Thoracic aorta (tissue), 2 donors: ENCODE measurements at regions not wholly inside any gene's neighbourhood (a gene's known extent, or its start where the extent isn't known, plus 50 kb on each side); places are given as distances from the start of the nearest gene placed in this dataset.

Experiments used
- ATAC-seq: fragments of 150-250 bp; one replicate; pipeline ENCODE4 v1.8.0; 2017; ENCODE audit warnings: low read depth; ENCODE audit not compliant: insufficient number of reproducible peaks, low FRiP score
- DNase-seq: peaks from one replicate; pipeline ENCODE4 v3.0.0-alpha.2; 2020; ENCODE audit warnings: low spot score
- H3K27ac ChIP-seq, 2 donors: fragments of 200-600 bp; sonication (generic); 1 replicate in 1 of 2; 2 replicates in 1 of 2; pipeline ENCODE4 v1.5.1; 2016; ENCODE audit warnings: mild to moderate bottlenecking in 2 of 2, moderate library complexity in 2 of 2
- H3K27me3 ChIP-seq: fragments of 200-600 bp; sonication (generic); replicated peaks from 2 replicates; pipeline ENCODE4 v1.6.0; 2016; ENCODE audit warnings: mild to moderate bottlenecking; ENCODE audit not compliant: insufficient read depth
- H3K36me3 ChIP-seq: fragments of 200-600 bp; sonication (generic); one replicate; pipeline ENCODE4 v1.5.1; 2016
- H3K4me1 ChIP-seq, 2 donors: fragments of 200-600 bp; sonication (generic); 1 replicate in 1 of 2; 2 replicates in 1 of 2; pipeline versions ENCODE4 v1.5.1 to v1.6.0; 2016; ENCODE audit warnings: low read depth in 2 of 2, mild to moderate bottlenecking in 1 of 2; ENCODE audit not compliant: control insufficient read depth in 1 of 2
- H3K4me3 ChIP-seq: fragments of 200-600 bp; sonication (generic); 2 replicates; pipeline ENCODE4 v1.5.1; 2016; ENCODE audit warnings: mild to moderate bottlenecking
- H3K9me3 ChIP-seq: fragments of 200-600 bp; sonication (generic); 2 replicates; pipeline ENCODE4 v1.5.1; 2016
- TF ChIP-seq, protein P1 (sequence below): fragments of 200-600 bp; sonication (generic); IDR thresholded peaks from one replicate; pipeline ENCODE4 v1.5.1; 2019; ENCODE audit warnings: antibody characterized with exemption

DNA sequence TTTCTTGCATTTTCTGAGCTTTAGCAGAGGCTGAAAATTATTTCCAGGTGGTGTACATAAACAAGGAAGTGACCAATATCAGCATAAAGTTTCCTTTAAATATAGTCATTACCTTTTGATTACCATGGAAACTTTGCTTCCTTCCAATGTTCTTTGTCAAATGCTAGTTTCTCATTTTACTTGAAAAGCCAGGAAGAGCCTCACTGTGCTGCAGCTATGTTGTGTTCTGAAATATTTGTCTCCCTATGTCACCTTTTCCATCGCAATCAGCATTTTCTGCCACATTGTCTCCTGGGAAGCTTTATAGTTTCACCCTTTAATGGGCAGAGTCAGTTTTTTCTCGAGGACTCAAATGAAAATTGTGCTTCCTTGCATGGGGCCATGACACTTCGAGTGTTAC is 496.0 kb downstream of the CDH8 start:
- ATAC-seq (no peak), DNase-seq (no peak)
- H3K4me1 ChIP-seq, result no peaks in the 10 kb centered on the region
- no peak overlapping the region for H3K27ac ChIP-seq
- no peaks in the 10 kb centered on the region for H3K27me3 ChIP-seq
- H3K4me3 ChIP-seq, result no peak overlapping the region
- H3K9me3 ChIP-seq, result no peaks in the 10 kb centered on the region
- H3K36me3 ChIP-seq, result no peaks in the 10 kb centered on the region
- TF ChIP-seq, protein P1, sequence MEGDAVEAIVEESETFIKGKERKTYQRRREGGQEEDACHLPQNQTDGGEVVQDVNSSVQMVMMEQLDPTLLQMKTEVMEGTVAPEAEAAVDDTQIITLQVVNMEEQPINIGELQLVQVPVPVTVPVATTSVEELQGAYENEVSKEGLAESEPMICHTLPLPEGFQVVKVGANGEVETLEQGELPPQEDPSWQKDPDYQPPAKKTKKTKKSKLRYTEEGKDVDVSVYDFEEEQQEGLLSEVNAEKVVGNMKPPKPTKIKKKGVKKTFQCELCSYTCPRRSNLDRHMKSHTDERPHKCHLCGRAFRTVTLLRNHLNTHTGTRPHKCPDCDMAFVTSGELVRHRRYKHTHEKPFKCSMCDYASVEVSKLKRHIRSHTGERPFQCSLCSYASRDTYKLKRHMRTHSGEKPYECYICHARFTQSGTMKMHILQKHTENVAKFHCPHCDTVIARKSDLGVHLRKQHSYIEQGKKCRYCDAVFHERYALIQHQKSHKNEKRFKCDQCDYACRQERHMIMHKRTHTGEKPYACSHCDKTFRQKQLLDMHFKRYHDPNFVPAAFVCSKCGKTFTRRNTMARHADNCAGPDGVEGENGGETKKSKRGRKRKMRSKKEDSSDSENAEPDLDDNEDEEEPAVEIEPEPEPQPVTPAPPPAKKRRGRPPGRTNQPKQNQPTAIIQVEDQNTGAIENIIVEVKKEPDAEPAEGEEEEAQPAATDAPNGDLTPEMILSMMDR, result no peak

DNA sequence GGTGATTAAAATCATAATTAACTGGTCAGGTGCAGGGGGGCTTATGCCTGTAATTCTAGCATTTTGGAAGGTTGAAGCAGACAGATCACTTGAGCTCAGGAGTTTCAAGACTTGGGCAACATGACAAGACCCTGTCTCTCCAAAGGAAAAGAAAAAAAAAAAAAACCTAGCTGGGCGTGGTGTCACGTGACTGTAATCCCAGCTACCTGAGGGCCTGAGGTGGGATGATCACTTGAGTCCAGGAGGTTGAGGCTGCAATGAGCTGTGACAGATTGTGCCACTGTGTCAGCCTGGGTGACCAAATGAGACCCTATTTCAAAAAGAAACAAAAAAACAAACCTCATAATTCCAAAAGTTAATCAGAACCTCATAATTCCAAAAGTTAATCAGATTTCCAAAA is 505.5 kb downstream of the CDH8 start:
- Histone ChIP-seq H3K27ac (no peak overlapping the region), H3K36me3 (no peaks in the 10 kb centered on the region), H3K4me3 (no peak overlapping the region), H3K9me3 (no peaks in the 10 kb centered on the region), H3K4me1 (no peaks in the 10 kb centered on the region), H3K27me3 (no peaks in the 10 kb centered on the region)
- no peak for ATAC-seq
- TF ChIP-seq, protein P1, result no peak
- no peak for DNase-seq

DNA sequence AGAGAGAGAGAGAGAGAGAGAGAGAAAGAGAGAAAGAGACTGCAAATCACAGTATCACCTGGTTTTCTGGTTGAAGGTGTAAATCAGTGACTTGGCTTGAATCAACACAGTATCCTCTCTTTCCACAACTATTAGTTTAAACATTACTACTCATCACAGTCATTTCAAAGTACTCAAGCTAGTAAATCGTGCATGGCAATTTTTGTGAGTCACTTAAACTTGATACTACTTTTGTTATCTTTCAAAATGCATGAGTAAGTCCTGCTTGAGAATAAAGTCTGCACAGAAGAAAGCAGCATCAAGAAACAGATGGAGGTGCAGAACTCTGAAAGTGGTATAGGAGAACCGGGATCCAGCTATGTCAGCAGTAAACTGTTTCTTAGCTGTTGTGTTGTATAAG is 535.4 kb downstream of the CDH8 start:
- TF ChIP-seq, protein P1, result no peak
- no peaks in the 10 kb centered on the region for H3K36me3 ChIP-seq
- H3K9me3 ChIP-seq, result no peaks in the 10 kb centered on the region
- no peaks in the 10 kb centered on the region for H3K27me3 ChIP-seq
- DNase-seq, result no peak
- no peak overlapping the region for H3K27ac ChIP-seq
- H3K4me3 ChIP-seq, result no peak overlapping the region
- ATAC-seq, result no peak
- H3K4me1 ChIP-seq, result no peaks in the 10 kb centered on the region

DNA sequence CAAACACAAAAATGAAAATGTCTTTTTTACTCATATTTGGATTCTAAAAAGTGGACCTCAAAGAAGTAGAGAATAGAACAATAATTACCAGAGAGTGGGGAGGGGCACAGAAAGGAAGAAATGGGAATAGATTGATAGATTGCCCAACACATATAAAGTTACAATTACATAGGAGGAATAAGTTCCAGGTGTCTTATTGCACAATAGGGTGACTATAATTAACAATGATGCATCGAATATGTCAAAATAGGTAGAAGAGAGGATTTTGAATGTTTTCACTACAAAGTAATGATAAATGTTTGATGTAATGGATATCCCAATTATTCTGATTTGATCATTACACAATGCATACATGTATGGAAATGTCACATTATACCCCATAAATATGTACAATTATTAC is 556.0 kb downstream of the CDH8 start:
- ATAC-seq (no peak), DNase-seq (no peak)
- no peaks in the 10 kb centered on the region for H3K27me3 ChIP-seq
- no peaks in the 10 kb centered on the region for H3K36me3 ChIP-seq
- H3K9me3 ChIP-seq, result no peaks in the 10 kb centered on the region
- TF ChIP-seq, protein P1, result no peak
- H3K4me1 ChIP-seq, result no peaks in the 10 kb centered on the region
- H3K4me3 ChIP-seq, result no peak overlapping the region
- H3K27ac ChIP-seq, result no peak overlapping the region

DNA sequence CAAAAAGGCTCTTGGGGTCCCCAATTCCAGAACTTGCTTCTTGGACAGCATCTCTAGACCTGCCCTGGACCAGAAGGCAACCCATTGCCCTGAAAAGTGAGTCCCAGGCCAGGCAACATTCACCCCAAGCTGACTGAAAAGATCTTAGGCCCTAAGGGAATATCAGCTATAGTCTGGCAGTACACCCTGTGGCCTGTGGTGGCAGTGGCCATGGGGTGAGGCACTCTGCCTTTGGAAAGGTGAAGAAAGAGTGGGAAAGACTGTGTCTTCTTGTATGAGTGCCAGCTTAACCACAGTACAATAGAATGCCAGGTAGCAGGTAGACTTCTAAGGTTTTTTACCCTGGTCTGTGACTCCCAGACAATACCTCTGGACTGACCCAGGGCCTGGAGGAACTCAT is 564.5 kb downstream of the CDH8 start:
- no peaks in the 10 kb centered on the region for H3K9me3 ChIP-seq
- H3K27me3 ChIP-seq, result no peaks in the 10 kb centered on the region
- TF ChIP-seq, protein P1, result no peak

More for the DNA sequence above, 564.5 kb downstream of the CDH8 start:
- no peaks in the 10 kb centered on the region for H3K4me1 ChIP-seq
- H3K36me3 ChIP-seq, result no peaks in the 10 kb centered on the region
- ATAC-seq (no peak), DNase-seq (no peak)
- no peak overlapping the region for H3K27ac ChIP-seq
- no peak overlapping the region for H3K4me3 ChIP-seq
